Astrocyte (in vitro differentiated cells and primary cell): ENCODE measurements at regions not wholly inside any gene's neighbourhood (a gene's known extent, or its start where the extent isn't known, plus 50 kb on each side); places are given as distances from the start of the nearest gene placed in this dataset.
A peak's percentile ranks its signal among the peaks of the same experiment; 100 is the strongest.

Source experiments
- DNase-seq: peaks from one replicate; pipeline ENCODE4 v3.0.0-alpha.2; 2010; ENCODE audit warnings: low read depth
- FAIRE-seq: peaks from 2 replicates; lab custom pipeline; 2011; peaks lifted over from hg19 to GRCh38; lab: Jason Lieb, UNC
- H2AFZ ChIP-seq: 2 replicates; pipeline ENCODE4 v1.6.0; 2012; ENCODE audit warnings: low read depth, low read length, inconsistent platforms
- H3K27ac ChIP-seq: 2 replicates; pipeline ENCODE4 v1.5.1; 2011; ENCODE audit warnings: low read depth, low read length, inconsistent platforms
- H3K27me3 ChIP-seq: 2 replicates; pipeline ENCODE4 v1.6.0; 2011; ENCODE audit warnings: low read length, inconsistent platforms; ENCODE audit not compliant: insufficient read depth
- H3K36me3 ChIP-seq: 2 replicates; pipeline ENCODE4 v1.5.1; 2011; ENCODE audit warnings: low read length, inconsistent platforms; ENCODE audit not compliant: insufficient read depth
- H3K4me1 ChIP-seq: 2 replicates; pipeline ENCODE4 v1.5.1; 2011; ENCODE audit warnings: low read length, inconsistent platforms; ENCODE audit not compliant: insufficient read depth
- H3K4me2 ChIP-seq: 2 replicates; pipeline ENCODE4 v1.6.0; 2012; ENCODE audit warnings: low read length, inconsistent platforms
- H3K4me3 ChIP-seq: 2 replicates; pipeline ENCODE4 v1.5.1; 2011; ENCODE audit warnings: low read depth, mild to moderate bottlenecking, low read length, inconsistent platforms; ENCODE audit not compliant: insufficient read depth
- H3K79me2 ChIP-seq: 2 replicates; pipeline ENCODE4 v1.6.0; 2012; ENCODE audit warnings: mild to moderate bottlenecking, low read length, inconsistent platforms; ENCODE audit not compliant: insufficient read depth
- H3K9ac ChIP-seq: 2 replicates; pipeline ENCODE4 v1.6.0; 2012; ENCODE audit warnings: mild to moderate bottlenecking, low read length, inconsistent platforms
- H3K9me3 ChIP-seq: 2 replicates; pipeline ENCODE4 v1.5.1; 2012; ENCODE audit warnings: low read depth, mild to moderate bottlenecking, low read length, inconsistent platforms; ENCODE audit not compliant: insufficient read depth
- H4K20me1 ChIP-seq: 2 replicates; pipeline ENCODE4 v1.6.0; 2012; ENCODE audit warnings: low read length, inconsistent platforms; ENCODE audit not compliant: insufficient read depth
- H3K27ac Mint-ChIP-seq: one replicate; pipeline ENCODE4 v1.8.0; 2021; ENCODE audit warnings: mild to moderate bottlenecking, mixed read lengths; ENCODE audit not compliant: unreplicated experiment
- H3K27me3 Mint-ChIP-seq: one replicate; pipeline ENCODE4 v1.8.0; 2021; ENCODE audit warnings: low read depth, mixed read lengths; ENCODE audit not compliant: unreplicated experiment
- H3K36me3 Mint-ChIP-seq: one replicate; pipeline ENCODE4 v1.8.0; 2021; ENCODE audit warnings: low read depth, mixed read lengths; ENCODE audit not compliant: unreplicated experiment
- H3K4me1 Mint-ChIP-seq: one replicate; pipeline ENCODE4 v1.8.0; 2021; ENCODE audit warnings: low read depth, mixed read lengths; ENCODE audit not compliant: unreplicated experiment
- H3K4me3 Mint-ChIP-seq: one replicate; pipeline ENCODE4 v1.8.0; 2021; ENCODE audit warnings: mild to moderate bottlenecking, moderate library complexity, mixed read lengths; ENCODE audit not compliant: unreplicated experiment
- H3K9me3 Mint-ChIP-seq: one replicate; pipeline ENCODE4 v1.8.0; 2021; ENCODE audit warnings: mild to moderate bottlenecking, mixed read lengths; ENCODE audit not compliant: unreplicated experiment
- EZH2 ChIP-seq: IDR thresholded peaks from 2 replicates; pipeline ENCODE4 v1.6.1; 2012; ENCODE audit warnings: mild to moderate bottlenecking, low read length, inconsistent platforms; ENCODE audit not compliant: insufficient read depth
- TF ChIP-seq, protein P1 (sequence below): IDR thresholded peaks from 2 replicates; pipeline ENCODE4 v1.5.1; 2011; ENCODE audit warnings: low read depth, mild to moderate bottlenecking, inconsistent platforms, low read length, moderate library complexity; ENCODE audit not compliant: insufficient read depth

DNA sequence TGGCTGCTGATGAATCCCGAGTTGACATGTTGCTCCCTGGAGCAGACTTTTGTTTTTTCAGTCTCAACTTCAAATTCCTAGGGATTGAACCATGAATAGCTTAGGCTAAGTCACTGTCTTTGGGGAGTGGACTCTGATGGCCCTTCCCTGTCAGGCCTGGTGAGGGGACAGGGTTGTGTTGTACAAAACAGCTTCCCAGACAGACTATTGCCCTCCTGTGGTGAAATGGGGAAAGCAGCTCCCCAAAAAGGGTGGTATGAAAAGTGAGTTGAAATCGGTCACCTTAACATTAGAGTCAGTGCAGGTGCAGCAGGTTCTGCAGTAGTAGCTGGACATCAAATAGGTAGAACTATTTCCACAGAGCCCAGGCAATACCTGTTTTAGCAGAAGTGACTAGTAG is 775.6 kb downstream of the ROBO2 start:
- Histone ChIP-seq H3K9me3 (no peaks in the 10 kb centered on the region), H3K4me2 (no peak overlapping the region), H3K27ac (no peak overlapping the region), H3K4me1 (no peaks in the 10 kb centered on the region), H3K4me3 (no peak overlapping the region), H3K27me3 (no peaks in the 10 kb centered on the region), H2AFZ (no peak overlapping the region), H4K20me1 (no peaks in the 10 kb centered on the region), H3K79me2 (no peaks in the 10 kb centered on the region), H3K36me3 (no peaks in the 10 kb centered on the region), H3K9ac (no peak overlapping the region)
- no peaks in the 10 kb centered on the region for H3K9me3 Mint-ChIP-seq
- no peak overlapping the region for H3K27ac Mint-ChIP-seq
- H3K36me3 Mint-ChIP-seq: no peaks in the 10 kb centered on the region
- FAIRE-seq (no peak), DNase-seq (no peak)
- H3K4me3 Mint-ChIP-seq: no peak overlapping the region
- no peaks in the 10 kb centered on the region for H3K27me3 Mint-ChIP-seq
- TF ChIP-seq, protein P1, sequence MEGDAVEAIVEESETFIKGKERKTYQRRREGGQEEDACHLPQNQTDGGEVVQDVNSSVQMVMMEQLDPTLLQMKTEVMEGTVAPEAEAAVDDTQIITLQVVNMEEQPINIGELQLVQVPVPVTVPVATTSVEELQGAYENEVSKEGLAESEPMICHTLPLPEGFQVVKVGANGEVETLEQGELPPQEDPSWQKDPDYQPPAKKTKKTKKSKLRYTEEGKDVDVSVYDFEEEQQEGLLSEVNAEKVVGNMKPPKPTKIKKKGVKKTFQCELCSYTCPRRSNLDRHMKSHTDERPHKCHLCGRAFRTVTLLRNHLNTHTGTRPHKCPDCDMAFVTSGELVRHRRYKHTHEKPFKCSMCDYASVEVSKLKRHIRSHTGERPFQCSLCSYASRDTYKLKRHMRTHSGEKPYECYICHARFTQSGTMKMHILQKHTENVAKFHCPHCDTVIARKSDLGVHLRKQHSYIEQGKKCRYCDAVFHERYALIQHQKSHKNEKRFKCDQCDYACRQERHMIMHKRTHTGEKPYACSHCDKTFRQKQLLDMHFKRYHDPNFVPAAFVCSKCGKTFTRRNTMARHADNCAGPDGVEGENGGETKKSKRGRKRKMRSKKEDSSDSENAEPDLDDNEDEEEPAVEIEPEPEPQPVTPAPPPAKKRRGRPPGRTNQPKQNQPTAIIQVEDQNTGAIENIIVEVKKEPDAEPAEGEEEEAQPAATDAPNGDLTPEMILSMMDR: no peak
- no peak for TF ChIP-seq EZH2
- no peaks in the 10 kb centered on the region for H3K4me1 Mint-ChIP-seq

DNA sequence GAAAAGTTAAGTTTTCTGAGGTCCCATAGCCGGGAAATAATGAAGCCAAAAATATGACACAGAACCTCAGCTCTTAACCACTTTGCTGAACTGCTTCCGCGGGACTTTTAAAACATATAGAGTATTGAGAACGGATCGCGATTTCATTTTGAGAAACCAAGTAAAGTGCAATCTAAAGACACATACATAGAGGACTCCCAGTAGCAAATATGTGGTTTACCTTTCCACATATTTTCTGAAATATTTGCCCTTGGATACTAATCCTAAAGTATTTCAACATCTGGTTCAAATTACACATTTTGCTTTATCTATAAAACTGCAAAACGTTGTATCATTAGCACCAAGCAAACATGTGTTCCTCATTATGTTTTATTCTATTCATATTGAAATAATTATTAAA is 776.5 kb downstream of the ROBO2 start:
- H2AFZ ChIP-seq: no peak overlapping the region
- DNase-seq (no peak), FAIRE-seq (no peak)
- no peak overlapping the region for H3K9ac ChIP-seq
- Mint-ChIP-seq H3K36me3 (no peaks in the 10 kb centered on the region), H3K27me3 (no peaks in the 10 kb centered on the region), H3K4me3 (no peak overlapping the region), H3K9me3 (no peaks in the 10 kb centered on the region), H3K4me1 (no peaks in the 10 kb centered on the region), H3K27ac (no peak overlapping the region)
- no peaks in the 10 kb centered on the region for H3K27me3 ChIP-seq
- no peaks in the 10 kb centered on the region for H3K9me3 ChIP-seq
- no peak overlapping the region for H3K27ac ChIP-seq
- H3K36me3 ChIP-seq: no peaks in the 10 kb centered on the region
- H4K20me1 ChIP-seq: no peaks in the 10 kb centered on the region
- H3K4me2 ChIP-seq: no peak overlapping the region
- H3K4me3 ChIP-seq: no peak overlapping the region
- H3K4me1 ChIP-seq: no peaks in the 10 kb centered on the region
- TF ChIP-seq EZH2: no peak
- TF ChIP-seq, protein P1: no peak
- no peaks in the 10 kb centered on the region for H3K79me2 ChIP-seq

DNA sequence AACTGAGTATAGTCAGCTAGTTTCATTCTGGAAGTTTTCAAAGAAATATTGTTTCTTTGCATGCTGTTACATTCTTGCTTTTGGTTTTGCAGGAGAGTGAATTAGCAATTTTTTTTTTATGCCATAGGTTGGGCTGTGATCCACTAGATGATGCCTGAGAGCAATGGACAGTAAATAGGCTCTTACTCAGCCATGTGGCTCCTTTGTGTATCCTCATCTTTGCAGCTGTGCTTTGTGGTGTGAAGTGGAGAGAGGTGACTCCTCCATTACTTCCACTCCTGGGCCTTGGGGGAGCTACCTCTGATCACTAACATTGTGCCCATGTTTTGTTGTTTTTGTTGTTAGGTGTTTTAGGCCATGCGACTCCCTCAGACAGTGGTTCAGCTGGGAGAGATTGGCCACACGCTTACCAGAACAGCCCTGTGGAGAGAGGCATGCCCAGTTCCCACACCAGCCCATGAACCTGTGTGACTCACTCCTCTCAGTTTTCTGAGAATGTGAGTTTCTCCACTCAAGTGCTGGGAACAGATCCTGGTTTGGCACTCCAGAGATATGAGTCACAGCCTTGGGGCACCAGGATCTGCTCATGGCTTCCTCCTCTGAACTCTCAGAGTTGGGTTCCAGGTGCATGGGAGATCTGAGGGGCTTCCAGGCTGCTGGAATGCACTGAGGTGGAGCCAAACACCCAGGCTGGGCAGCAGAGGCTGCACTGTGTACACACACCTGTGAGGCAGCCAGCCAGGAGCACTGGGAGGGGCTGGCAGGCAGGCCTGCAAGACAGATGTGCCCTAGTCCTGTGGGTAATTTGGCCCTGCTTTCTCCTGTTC is 785.3 kb downstream of the ROBO2 start:
- peak overlapping the region; percentile 16 for H3K9ac ChIP-seq
- peak overlapping the region; percentile 3 for H2AFZ ChIP-seq
- H3K27ac ChIP-seq: peak overlapping the region; percentile 56
- peaks cover 5% of the 10 kb centered on the region for H3K4me1 ChIP-seq
- no peaks in the 10 kb centered on the region for H3K79me2 ChIP-seq
- Mint-ChIP-seq H3K4me3 (no peak overlapping the region), H3K27me3 (no peaks in the 10 kb centered on the region), H3K27ac (peak overlapping the region; percentile 87), H3K9me3 (peaks cover 10% of the 10 kb centered on the region), H3K36me3 (no peaks in the 10 kb centered on the region), H3K4me1 (peaks cover 13% of the 10 kb centered on the region)
- peak overlapping the region; percentile 0 for H3K4me2 ChIP-seq
- no peaks in the 10 kb centered on the region for H3K27me3 ChIP-seq
- peak; percentile 91 for DNase-seq
- H4K20me1 ChIP-seq: no peaks in the 10 kb centered on the region
- no peak for FAIRE-seq
- H3K36me3 ChIP-seq: no peaks in the 10 kb centered on the region
- TF ChIP-seq, protein P1: no peak
- no peak for TF ChIP-seq EZH2
- H3K4me3 ChIP-seq: no peak overlapping the region
- no peaks in the 10 kb centered on the region for H3K9me3 ChIP-seq
